ENCODE measurements at regions not wholly inside any gene's neighbourhood (a gene's known extent, or its start where the extent isn't known, plus 50 kb on each side); places are given as distances from the start of the nearest gene placed in this dataset.

DNA sequence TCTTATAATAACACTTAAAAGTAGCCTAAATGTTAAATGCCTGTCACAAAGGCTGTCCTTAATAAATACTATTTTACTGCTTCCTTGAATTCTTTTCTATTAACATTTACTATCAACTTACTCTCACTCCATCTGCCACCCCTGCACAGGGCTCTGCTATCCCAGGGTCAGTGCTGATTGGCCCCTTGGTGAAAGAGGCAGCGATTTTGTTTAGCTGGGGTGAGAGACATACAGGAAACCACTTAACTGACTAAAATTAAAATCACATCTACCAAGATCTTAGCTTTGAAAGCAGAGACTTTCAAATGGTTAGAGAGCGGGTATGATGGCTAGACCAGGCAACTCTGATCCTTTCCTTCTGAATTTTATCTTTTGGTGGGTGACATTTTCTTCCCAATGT lies 149.9 kb upstream of the HTR2A start:
- Mint-ChIP-seq H3K9me3 (ENCODE audit: low read depth) (no peaks in the 10 kb centered on the region), H3K4me1 (ENCODE audit: low read depth) (peaks cover 16% of the 10 kb centered on the region), H3K4me3 (ENCODE audit: low read depth) (no peak overlapping the region), H3K27ac (no peak overlapping the region), H3K27me3 (no peaks in the 10 kb centered on the region), H3K36me3 (ENCODE audit: insufficient read depth) (no peaks in the 10 kb centered on the region)
- DNase-seq (ENCODE audit: low spot score, unreplicated experiment): no peak
- TF ChIP-seq, protein P1, sequence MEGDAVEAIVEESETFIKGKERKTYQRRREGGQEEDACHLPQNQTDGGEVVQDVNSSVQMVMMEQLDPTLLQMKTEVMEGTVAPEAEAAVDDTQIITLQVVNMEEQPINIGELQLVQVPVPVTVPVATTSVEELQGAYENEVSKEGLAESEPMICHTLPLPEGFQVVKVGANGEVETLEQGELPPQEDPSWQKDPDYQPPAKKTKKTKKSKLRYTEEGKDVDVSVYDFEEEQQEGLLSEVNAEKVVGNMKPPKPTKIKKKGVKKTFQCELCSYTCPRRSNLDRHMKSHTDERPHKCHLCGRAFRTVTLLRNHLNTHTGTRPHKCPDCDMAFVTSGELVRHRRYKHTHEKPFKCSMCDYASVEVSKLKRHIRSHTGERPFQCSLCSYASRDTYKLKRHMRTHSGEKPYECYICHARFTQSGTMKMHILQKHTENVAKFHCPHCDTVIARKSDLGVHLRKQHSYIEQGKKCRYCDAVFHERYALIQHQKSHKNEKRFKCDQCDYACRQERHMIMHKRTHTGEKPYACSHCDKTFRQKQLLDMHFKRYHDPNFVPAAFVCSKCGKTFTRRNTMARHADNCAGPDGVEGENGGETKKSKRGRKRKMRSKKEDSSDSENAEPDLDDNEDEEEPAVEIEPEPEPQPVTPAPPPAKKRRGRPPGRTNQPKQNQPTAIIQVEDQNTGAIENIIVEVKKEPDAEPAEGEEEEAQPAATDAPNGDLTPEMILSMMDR (IDR thresholded peaks at IDR 0.05; ENCODE audit: unreplicated experiment): no peak

DNA sequence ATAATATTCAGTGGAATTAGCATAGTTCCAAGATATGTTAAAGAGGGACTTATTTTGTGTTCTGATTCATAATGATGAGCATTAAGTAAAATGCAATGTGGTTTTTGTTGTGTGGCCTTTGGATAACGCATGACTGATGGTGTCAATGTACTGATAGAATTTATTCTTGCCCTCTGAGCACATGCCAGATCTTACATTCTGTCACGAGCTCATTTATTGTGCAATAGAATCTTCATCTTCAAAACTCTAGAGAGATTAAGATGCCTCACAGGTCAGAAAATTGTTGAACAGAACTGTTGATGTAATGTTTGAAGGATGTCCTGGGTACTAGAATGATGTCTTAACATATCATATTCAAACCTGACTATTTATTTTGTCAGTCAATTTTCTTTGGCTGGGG lies 148.0 kb upstream of the HTR2A start:
- Mint-ChIP-seq H3K27ac (no peak overlapping the region), H3K9me3 (ENCODE audit: low read depth) (no peaks in the 10 kb centered on the region), H3K4me1 (ENCODE audit: low read depth) (peaks cover 18% of the 10 kb centered on the region), H3K4me3 (ENCODE audit: low read depth) (no peak overlapping the region), H3K36me3 (ENCODE audit: insufficient read depth) (no peaks in the 10 kb centered on the region), H3K27me3 (no peaks in the 10 kb centered on the region)
- TF ChIP-seq, protein P1 (IDR thresholded peaks at IDR 0.05; ENCODE audit: unreplicated experiment): no peak
- DNase-seq (ENCODE audit: low spot score, unreplicated experiment): no peak

DNA sequence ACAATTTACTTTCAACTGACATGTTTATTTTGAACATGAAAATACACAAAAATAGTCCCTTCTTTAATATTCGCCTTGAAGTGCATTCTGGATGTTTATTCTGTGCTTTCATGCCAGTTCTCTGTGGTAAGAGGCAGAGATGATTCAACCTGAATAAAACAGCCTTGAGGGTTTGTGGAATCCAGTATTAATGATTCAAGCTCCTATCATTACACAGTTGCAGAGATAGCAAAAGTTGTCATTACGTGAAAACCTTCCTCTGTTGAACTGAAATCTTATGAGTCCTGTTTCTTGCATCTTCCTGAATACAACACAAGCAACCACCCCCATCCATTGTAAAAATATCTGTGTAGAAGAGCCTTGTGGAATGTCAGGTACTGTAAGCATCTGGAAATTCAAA lies 142.3 kb upstream of the HTR2A start:
- Mint-ChIP-seq H3K27ac (no peak overlapping the region), H3K4me1 (ENCODE audit: low read depth) (peaks cover 34% of the 10 kb centered on the region), H3K9me3 (ENCODE audit: low read depth) (no peaks in the 10 kb centered on the region), H3K4me3 (ENCODE audit: low read depth) (no peak overlapping the region), H3K36me3 (ENCODE audit: insufficient read depth) (no peaks in the 10 kb centered on the region), H3K27me3 (no peaks in the 10 kb centered on the region)
- TF ChIP-seq, protein P1 (IDR thresholded peaks at IDR 0.05; ENCODE audit: unreplicated experiment): no peak
- DNase-seq (ENCODE audit: low spot score, unreplicated experiment): no peak

DNA sequence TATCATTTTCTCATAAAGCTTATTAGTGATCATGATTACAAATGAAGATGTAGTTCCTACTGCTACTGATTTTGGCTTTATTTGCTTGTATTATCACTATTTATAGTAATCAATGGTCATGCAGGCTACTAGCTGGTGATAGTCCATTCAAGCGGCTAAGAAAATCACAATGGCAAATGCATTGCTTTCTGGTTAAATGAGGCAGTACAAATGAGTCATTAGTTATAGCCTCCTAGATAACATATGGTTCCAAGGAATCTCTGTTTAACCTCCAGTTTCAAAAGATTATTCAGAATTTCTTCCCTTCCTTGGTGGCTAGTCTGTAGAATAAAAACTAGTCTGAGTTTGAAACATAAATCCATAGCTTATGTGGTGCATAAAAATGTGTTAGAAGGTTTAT lies 141.3 kb upstream of the HTR2A start:
- Mint-ChIP-seq H3K4me3 (ENCODE audit: low read depth) (no peak overlapping the region), H3K27me3 (no peaks in the 10 kb centered on the region), H3K4me1 (ENCODE audit: low read depth) (peaks cover 36% of the 10 kb centered on the region), H3K9me3 (ENCODE audit: low read depth) (no peaks in the 10 kb centered on the region), H3K36me3 (ENCODE audit: insufficient read depth) (no peaks in the 10 kb centered on the region), H3K27ac (no peak overlapping the region)
- TF ChIP-seq, protein P1 (IDR thresholded peaks at IDR 0.05; ENCODE audit: unreplicated experiment): no peak
- no peak for DNase-seq (ENCODE audit: low spot score, unreplicated experiment)

DNA sequence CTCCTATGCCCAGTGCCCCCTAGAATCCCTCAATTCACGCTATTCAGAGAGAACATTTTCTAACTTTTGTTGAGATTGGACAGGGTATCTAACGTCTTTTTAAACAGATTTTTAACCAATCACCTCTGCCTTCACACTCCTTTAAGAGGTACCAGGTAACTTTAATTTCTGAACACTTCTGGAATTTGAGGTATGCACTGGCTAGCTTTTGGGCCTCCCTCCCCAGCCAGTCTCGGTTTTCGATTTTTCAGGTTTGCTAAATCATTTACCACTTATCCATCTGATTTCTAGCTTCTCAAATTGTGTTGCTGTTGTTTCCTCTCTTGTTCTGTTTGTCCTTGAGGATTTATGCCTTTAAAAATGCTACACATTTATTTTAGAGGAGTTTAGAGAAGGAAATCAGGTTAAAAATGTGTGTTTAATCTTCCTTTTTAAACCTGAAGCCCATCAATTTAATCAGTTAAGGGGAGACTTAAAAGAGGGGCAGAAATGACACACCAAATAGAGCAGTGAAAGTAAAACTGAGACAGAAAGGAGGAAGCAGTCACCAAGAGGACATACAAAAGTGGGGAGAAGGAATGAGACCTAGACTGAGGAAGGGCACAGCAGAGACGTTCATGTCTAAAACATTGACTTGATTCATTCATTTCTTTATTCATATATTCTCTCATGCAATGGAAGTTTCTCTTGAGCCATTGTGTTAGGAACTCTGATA lies 139.6 kb upstream of the HTR2A start:
- peak overlapping the region; percentile 94 for H3K27ac Mint-ChIP-seq
- TF ChIP-seq, protein P1 (IDR thresholded peaks at IDR 0.05; ENCODE audit: unreplicated experiment): no peak
- H3K36me3 Mint-ChIP-seq (ENCODE audit: insufficient read depth): no peaks in the 10 kb centered on the region
- no peaks in the 10 kb centered on the region for H3K9me3 Mint-ChIP-seq (ENCODE audit: low read depth)
- DNase-seq (ENCODE audit: low spot score, unreplicated experiment): no peak
- H3K27me3 Mint-ChIP-seq: peaks cover 2% of the 10 kb centered on the region
- peak overlapping the region; percentile 25 for H3K4me3 Mint-ChIP-seq (ENCODE audit: low read depth)
- H3K4me1 Mint-ChIP-seq (ENCODE audit: low read depth): peaks cover 40% of the 10 kb centered on the region
